ENCODE measurements at regions not wholly inside any gene's neighbourhood (a gene's known extent, or its start where the extent isn't known, plus 50 kb on each side); places are given as distances from the start of the nearest gene placed in this dataset.

- TF ChIP-seq CTCF (IDR thresholded peaks at IDR 0.05; ENCODE audit: low read depth, low read length, poor library complexity, severe bottlenecking) (no peak), EZH2phosphoT487 (IDR thresholded peaks at IDR 0.05; ENCODE audit: borderline replicate concordance, low read length) (no peak)
These were observed 180.6 kb upstream of the CDH8 start for GRCh38 chr16:62216837-62217236.

Data from DOHH2 (cell line).